Left lobe of liver (tissue), 2 donors: ENCODE measurements at regions not wholly inside any gene's neighbourhood (a gene's known extent, or its start where the extent isn't known, plus 50 kb on each side); places are given as distances from the start of the nearest gene placed in this dataset.

Source experiments
- ATAC-seq: fragments of 200-7000 bp; cut with Tn5 transposase; one replicate; pipeline ENCODE4 v1.9.1; 2020; ENCODE audit warnings: mild to moderate bottlenecking, moderate library complexity
- DNase-seq: peaks from one replicate; pipeline ENCODE4 v3.0.0-alpha.2; 2020; ENCODE audit warnings: low spot score
- donor health status: DM: no; HTN: no; CAD: no; lungs with moderate emphysema.
- donor health status: DM: no; HTN: yes; CAD: no.

DNA sequence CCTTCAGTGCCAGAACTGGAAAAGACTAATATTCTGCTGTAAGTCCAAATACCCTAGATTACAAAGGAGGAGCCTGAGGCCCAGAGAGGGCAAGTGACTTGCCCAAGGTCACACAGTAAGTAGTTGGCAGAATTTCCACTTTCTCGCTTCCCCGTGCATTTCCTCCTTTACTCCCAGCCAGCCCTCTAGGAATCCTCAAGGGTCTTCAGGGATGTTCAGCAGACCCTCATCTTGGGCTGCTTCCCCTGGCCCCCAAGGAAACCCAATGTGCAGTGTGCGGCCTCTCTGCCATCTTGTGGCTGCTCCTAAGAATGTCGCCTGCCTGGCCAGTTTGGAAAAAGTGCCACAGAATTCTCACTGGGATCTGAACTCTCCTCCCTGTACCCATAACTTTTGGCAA, 217.7 kb upstream of the LRFN2 start:
- no peak for ATAC-seq
- DNase-seq = no peak

DNA sequence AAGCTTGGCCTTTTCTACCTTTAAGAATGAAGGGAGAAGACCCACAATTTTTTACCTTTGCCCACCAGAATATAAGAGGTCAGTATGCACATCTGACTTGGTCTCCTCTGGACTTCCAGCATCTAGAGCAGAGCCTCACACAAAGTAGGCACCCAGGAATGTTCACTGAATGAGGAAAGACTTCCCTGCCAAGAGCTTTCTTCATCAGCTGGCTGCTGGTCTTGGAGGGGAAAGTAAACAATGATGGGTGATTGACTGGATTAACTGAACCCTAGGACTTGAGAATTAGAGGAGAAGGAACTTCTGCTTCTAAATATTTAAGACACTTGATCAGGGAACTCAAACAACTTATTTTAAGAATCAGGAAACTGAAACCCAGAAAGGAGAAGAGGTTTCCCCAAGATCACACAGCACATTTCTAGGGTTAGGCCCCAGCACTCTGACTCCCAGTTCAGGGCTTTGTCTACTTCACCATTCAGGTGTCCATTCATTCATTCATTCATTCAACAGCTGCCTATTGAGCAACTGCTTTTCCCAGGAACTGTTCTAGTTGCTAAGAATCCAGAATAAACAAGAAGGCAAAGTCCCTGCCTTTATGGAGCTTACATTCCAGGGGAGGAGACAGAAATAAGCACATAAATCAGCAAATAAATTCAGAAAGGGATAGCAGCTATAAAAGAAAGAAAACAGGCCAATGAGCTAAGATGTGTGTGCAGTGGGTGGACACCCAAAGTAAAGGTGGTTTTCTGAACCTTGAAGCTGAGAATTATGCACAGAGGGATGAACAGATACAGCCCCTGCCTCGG, 216.9 kb upstream of the LRFN2 start:
- ATAC-seq = no peak
- DNase-seq = no peak

DNA sequence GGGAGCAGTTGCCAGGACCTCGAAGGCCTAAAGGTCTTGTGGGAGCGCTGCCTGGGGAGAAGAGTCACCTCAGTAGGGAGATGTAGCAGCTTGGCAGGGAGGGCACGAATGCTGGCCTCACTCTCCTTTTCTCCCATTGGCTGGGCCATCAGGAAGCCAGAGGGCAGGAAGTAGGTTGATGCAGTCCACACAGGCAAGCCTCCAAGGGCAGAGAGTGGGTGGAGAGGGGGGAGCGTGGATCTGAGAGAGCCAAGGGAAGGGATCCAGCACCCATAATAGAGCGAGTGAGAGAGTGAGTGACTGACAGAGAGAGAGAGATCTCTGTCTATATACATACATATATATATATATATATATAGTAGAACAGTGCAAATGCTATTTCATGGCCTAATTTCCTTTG, 215.3 kb upstream of the LRFN2 start:
- DNase-seq (no peak), ATAC-seq (no peak)

DNA sequence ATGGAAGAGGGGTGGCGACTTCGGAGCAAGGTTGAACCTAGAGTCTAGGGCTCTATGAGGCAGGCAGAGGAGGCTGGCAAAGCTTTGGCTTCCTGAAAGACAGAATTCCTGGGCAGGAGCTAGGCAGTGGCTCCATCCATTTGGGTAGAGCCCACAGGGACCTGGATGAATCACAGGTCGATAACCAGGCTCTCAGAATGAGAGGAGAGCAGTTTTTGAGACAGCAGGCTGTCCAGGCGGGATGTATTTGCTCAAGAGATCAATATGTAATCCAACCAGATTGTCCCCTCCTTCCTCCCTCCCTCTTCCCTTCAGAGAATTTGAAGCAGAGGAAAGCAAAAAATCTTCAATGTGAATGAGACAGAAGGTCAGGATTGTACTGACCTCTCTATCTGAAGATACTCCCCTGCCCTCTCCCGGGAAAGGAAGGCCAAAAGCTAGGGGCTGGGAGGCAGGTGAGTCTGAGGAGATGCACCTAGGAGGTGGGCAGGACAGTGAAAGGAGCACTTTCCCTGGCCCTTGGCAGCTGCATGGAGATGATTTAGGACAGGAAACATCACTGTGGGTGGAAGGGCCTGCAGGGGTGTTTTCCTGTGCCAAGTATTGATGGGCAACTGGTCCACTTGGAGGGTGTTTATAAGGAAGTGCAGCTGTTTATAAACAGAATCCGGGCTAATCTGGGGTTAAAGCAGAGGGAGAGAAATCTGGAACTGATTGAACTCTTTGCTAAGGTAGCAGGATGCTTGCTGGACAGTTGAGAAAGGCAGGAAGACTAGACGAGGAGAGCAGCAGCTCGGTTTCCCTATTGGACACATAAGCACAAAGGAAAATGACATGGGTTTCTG, 212.4 kb upstream of the LRFN2 start:
- ATAC-seq = no peak

DNA sequence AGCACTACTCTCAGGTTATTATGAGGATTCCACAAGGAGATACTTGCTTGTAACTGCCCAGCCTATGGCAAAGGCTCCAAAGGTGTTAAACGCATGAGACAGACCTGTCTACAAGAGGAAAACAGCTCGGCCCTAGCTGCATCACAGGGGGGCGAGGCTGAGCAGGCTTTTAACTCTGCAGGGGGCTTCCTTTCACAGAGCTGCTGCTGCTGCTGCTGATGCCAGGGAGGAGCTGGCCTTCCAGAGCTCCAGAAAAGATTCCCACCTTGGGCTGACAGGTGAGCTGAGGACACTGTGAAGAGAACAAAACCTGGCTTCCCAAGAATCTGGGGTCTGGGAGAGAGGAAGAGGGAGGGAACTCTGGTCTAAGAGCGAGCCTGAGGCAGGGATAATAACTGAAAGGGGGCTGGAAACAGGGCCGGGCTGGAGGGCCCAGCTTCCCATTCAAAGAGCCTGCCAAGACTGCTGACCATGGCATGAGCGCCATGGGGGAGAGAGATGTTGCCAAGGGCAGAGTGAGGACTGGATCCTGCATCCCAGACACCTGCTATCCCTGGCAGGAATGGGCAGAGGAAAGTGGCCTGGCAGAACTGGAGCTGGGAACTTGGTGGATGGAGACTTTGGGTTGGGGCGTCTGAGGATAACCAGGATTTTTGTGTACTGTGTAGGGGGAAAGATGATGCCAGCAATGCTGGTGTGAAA, 211.1 kb upstream of the LRFN2 start:
- no peak for ATAC-seq
- no peak for DNase-seq

More for the DNA sequence above, 212.4 kb upstream of the LRFN2 start:
- DNase-seq = no peak

DNA sequence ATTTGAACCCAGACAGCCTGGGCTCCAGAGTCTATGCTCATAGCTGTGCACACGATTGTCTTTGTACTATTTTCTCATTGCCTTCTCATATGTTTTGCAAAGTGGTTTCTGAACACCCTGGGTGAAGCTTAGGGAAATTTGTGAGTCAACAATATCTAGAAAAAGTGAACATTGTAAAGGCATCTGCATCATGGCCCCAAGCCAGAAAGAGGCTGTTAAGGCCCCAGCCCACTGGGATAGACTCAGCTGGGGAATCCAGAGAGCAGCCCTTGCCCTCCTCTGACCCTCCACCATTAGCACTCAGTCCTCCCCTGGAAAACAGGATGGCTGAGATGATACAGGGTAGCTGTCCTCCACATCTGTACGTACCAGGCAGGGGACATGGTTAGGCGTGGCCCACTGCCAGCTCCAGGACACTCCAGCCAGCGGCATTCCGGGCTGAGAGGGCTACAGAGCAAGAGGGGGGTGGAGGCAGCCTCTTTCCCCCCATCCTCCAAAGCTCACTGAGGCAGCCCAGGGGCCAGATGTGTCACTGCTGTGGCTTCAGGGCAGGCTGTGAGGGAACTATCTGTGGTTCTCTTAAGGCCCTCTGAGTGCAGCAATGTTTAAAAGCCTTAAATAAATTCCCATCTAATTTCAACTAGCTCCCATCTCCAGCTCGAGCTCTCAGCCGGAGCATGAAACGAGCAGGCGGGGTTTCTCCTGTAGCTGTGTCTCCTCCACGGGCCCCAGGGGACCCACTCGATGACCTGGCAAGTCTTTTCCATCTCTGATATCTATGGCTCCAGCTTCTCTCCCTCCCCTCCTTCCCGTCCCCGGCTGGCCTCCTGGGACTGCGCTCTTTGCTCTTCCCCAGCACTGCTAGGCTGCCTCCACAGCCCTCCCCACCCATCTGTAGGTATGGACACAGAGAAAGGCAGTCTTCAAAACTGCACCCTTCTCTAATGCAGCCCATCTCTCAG, 209.4 kb upstream of the LRFN2 start:
- ATAC-seq = no peak

DNA sequence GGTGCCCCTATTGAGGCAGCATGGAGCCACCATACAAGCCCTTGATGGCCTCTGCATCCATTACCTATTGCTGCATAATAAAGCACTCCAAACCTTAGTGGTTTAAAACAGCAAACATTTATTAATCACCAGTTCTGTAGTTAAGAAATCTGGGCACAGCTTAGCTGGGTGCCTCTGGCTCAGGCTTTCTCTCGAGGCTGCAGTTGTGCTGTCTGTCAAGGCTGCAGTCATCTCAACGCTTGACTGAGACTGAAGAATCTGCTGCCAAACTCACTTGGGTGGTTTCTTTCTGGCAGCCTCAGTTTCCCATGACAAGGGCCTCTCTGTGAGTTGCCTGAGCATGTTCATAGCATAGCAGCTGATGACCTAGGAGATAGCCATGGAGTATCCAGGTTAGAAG, 207.4 kb upstream of the LRFN2 start:
- ATAC-seq (no peak), DNase-seq (no peak)

More for the DNA sequence above, 209.4 kb upstream of the LRFN2 start:
- no peak for DNase-seq

DNA sequence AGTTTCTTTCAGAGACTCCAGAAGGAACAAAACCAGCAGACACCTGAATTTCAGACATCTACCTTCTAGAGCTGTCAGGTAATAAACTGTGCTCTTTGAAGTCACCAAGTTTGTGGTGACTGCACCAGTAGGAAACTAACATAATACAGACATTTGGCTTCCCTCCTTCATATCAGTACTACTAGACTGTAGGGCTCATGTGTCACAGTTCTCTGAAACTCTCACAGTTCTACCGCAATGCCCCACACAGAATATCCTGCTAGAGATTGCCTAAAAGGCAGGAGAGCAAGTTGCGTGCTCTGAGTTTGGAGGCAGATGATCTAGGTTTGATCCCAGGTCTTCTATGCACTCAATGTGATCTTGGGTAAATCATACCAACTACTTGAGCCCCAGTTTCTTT, 205.0 kb upstream of the LRFN2 start:
- DNase-seq (no peak), ATAC-seq (no peak)

DNA sequence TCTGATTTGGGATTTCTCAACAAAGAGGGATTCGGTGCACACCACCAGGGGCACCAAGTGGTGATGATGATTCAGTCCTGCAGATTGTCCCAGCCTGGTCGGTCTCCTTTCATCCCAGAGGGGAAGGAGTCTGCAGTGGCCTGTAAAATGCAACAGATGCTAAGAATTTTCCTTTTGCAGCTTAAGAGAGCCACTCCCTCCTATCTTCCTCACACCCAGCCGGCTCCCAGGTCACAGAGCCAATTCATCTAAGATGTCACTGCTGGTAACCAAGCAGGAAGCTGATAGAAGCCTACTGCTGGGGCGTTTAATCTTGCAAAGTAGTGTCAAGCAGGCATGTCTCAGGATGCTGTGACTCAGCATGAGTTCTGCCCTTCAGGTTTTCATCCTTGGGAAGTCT, 203.8 kb upstream of the LRFN2 start:
- DNase-seq = no peak
- ATAC-seq = no peak

DNA sequence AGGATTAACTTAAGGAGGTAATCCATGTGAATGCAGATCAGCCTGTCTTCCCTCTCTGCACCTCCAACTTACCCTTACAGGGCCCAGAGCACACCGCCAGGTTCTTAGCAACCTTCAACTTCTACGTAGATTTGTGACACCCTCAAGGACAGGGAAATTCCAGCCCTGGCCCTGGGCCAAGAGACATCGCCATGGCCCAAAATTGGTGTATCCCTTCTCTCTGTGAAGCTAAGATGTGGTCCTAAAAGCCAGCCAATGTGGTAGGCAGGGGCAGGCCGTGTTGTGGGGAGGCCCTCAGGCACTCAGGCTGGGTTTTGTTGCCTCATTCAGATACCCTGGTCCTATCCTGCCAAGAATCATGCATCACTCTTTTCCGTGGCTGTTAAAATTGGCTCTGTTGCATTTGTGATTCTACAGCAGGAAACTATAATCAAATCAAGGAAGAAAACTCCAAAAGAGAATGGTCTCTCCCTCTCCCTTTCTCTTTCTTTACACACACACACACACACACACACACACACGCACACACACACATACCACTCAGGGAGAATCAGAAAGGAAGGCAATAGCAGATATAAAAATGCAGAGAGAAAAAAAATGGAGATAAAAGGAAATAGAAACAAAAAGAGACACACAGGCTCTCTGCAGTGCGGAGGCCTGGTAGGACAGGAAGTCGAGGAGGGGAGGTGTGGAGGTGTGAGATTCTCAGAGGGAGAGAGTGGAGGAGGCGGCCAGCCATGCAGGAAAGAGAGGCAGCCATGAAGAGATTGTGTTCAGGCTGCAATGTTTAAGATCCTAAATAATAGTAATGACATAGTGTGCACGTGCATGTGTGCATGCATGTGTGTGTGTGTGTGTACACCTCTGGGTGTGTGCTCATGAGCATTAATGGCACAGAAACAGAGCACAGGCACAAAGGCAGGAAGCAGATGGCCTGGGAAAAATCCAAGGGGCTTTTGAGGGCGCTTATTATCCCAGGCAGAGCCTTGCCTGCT, 201.8 kb upstream of the LRFN2 start:
- ATAC-seq (no peak), DNase-seq (no peak)

DNA sequence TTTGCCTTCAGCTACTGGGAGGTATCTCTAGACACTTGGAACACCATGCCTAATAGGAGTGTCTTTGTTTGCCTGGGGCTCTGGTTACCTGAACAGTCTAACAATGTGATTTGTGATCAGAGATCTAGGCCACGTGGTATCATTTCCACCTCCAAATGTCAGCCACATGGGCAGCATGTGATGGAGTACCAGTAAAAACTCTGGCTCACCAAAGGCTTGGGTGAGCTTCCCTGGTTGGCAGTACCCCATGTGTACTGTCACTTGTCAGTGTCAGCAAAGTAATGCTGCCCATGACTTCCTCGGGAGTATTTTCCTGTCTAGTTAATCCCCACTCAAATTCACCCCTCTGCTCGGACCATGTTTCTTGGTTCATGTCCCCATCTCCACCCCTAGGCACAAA, 195.2 kb upstream of the LRFN2 start:
- DNase-seq (no peak), ATAC-seq (no peak)

DNA sequence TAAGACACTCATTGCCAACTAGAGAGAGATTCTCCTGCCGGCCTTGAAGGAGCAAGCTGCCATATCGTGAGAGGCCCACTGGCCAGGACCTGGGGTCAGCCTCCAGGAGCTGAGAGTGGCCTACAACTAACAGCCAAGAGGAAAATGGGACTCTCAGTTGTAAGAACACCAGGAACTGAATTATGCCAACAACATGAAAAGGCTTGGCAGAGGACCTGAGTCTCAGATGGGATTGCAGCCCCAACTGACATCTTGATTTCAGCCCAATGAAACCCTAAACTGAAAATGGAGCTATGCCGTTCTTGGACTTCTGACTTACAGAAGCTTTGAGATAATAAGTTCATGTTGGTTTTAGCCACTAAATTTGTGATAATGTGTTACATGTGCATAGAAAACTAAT, 193.5 kb upstream of the LRFN2 start:
- no peak for ATAC-seq
- no peak for DNase-seq

DNA sequence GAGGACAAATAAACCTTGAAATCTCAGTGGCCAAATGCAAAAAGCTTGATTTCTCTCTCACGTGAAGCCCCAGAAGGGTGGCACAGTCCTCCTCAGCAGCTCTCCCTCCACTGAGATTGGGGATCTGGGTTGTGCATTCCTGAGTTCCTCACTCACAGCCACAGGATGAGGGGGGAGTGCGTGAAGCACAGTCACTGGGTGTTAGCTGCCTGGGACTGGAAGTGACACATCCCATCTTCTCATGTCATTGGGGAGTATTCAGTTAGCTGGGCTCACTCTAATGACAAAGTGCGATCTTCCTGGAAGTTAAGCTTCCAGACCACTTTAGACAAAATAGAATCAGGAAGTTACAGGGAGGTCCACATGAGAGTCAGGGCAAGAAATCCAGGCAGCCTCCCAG, 192.2 kb upstream of the LRFN2 start:
- DNase-seq (no peak), ATAC-seq (no peak)

DNA sequence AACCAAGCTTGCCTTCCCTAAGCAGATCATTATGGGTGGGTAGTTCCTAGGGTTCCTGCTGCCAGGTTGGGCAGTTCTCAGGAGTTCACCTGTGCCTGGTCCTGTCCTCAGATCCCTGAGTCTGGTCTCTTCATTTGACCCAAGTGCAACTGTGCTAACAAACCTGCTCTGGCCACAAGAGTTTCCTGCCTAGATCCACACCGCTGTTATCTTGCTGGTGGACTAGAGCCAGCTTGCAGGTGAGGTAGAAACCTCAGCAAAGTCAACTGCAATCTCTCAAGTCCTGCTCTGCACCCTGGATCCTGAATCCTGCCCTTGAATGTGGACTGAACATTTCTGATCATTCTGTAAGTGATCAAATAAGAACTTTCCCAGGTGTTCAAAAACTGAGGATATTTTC, 191.8 kb upstream of the LRFN2 start:
- DNase-seq = no peak
- ATAC-seq = no peak

DNA sequence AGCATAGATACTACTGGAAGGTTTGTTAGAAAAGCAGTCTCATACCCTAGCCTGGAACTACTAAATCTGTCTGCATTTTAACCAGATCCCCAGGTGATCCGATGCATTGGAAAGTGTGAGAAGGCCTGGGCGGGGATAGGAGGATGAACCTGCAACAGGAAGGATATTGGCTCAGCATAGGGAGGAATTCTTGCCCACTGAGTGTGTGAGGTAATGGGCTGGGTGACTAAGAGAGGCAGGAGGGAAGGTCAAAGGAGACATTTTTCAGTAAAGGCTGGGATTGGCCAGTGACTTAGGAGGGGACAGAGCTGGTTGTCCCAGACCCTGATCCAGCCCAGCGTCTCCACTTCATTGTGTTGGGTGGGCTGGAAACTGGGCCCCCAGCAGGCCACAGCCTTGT, 191.0 kb upstream of the LRFN2 start:
- ATAC-seq = no peak
- DNase-seq = no peak

DNA sequence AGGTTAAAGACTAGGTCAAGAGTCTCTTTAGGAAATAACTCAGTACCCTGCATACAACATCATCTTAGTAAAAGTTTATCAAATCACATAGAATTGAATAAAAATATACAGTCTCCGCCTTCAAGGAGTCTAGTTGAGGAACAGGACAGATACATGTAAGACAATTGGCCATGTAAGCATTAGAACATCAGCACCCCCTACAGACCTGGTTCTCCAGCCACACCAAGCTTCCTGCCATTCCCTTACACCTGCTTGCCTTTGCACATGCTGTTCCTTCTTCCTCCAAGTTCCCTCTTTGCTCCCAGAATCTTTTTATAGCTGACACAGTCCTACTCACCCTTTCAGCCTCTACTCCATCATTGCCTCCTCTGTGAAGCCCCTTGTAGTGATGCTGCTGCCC, 187.8 kb upstream of the LRFN2 start:
- ATAC-seq (no peak), DNase-seq (no peak)

DNA sequence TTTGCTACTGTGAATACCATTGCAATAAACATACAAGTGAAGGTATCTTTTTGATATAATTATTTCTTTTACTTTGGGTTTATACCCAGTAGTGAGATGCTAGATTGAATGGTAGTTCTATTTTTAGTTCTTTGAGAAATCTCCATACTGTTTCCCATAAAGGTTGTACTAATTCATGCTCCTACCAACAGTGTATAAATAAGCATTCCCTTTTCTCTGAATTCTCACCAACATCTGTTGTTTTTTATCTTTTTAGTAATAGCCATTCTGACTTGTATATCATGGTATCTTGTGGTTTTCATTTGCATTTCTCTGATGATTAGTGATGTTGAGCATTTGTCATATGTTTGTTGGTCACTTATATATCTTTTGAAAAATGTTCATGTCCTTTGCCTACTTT, 183.6 kb upstream of the LRFN2 start:
- DNase-seq (no peak), ATAC-seq (no peak)

DNA sequence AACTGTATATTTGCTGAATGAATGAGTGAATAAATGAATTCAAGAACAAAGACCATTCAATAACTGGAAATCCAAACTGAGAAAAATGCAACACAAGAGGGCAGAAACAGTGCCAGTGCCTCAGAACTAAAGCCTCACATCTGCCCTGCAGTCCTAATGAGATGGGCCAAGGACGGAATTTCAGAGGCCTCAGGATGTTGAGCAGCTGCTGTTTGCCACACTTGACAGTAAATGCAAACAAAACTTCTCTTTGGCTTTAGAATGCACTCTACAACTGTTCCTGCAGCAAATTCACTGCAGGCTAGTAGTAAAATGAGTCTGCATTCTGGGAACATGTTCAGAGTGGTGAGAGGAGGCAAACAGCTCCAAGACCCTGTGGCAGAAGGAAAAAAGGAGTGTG, 177.6 kb upstream of the LRFN2 start:
- no peak for ATAC-seq
- no peak for DNase-seq

DNA sequence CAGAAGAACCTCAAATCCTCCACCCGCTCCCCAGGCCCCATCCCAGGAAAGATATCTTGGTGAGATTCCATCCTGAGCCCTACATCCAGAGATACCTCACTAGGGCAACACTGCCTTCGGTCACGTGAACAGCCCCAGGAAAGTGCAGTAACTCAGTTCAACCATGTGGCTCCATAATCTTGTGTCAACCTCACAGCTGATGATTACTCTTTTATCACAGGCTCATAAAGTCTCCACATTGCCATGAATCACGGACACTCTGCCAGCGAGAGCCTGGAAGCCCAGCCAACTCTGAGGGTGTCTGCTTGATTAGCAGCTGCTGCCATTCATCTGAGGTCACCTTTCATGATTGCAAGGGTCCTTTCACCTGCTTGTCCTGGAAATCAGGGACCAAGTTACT, 175.8 kb upstream of the LRFN2 start:
- DNase-seq (no peak), ATAC-seq (no peak)
